ENCODE measurements at regions not wholly inside any gene's neighbourhood (a gene's known extent, or its start where the extent isn't known, plus 50 kb on each side); places are given as distances from the start of the nearest gene placed in this dataset.

- DNase-seq (ENCODE audit: low read depth in 2 of 2) = no peak
Measured at GRCh38 chr10:130401860-130402765, 265.9 kb downstream of the GLRX3 start.

GRCh38 chr10:130403153-130404075 is 267.2 kb downstream of the GLRX3 start:
- no peak for DNase-seq (ENCODE audit: low read depth in 2 of 2)

GRCh38 chr10:130404476-130405055 is 268.4 kb downstream of the GLRX3 start:
- DNase-seq (ENCODE audit: low read depth in 2 of 2) = no peak

DNA sequence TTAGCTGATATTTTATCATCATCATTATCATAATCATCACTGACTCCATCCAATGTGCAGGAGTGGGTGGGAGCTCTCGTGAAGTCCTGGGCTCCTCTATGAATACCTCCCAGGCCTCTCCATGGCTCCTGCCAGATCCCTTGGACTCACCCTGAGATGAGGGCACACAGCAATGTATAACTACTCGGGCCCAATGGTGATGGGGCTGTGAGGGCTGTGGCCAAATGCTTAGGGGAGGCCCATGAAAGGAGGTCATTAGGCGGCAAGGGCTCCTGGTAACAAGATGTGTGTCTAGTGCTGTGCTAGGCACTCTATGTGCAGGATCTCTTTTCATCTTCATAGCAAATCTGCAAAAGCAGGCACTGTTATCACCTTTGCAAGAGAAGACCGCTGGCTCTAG is 270.9 kb downstream of the GLRX3 start:
- no peak for DNase-seq (ENCODE audit: low read depth in 2 of 2)

GRCh38 chr10:130409331-130409730 is 273.1 kb downstream of the GLRX3 start:
- DNase-seq (ENCODE audit: low read depth in 2 of 2) = no peak

DNA sequence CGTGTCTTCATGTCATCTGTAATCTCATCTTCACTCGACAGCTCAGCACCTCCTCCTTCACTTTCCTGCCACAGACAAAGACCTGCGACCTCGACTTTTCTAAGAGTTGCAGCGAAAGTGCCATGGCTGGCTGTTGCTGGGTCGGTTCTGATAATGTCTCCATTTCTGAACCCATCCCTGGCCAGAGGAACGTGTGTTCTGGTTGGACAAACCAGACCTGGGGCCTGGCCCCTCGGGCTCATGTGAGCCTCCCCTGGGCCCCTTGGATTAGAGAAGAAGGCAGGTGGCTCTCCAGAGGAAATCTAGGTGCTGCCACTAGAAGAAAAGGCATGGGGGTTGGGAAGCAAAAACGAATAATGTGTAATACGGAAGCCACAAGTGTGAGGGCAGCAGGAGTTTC is 273.7 kb downstream of the GLRX3 start:
- DNase-seq (ENCODE audit: low read depth in 2 of 2) = no peak

DNA sequence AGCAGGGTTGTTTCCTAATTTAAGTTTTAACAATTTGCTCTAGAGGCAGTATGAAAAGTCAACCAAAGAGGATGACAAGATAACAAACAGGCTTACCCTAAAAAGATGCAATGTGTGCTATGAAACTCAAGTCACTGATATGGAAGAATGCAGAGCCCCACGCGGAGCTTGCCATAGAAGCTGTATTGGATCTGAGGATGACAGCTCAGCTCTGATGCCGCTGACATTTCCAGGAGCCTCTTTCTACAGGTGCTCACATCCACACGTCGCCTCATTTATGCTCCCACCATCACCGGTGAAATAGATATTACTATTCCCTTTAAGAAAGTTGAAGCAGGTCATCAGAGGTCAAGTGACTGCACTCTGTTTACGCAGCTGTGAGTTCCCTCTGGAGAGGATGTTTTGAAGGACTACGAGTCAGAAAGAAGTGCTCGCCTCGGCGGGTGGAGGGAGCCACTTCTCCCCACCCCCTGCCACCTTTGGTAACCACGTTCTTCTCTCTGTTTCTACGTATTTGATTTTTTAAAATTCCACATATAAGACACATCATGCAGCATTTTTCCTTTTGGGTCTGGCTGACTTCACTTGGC is 275.4 kb downstream of the GLRX3 start:
- DNase-seq (ENCODE audit: low read depth in 2 of 2) = no peak

DNA sequence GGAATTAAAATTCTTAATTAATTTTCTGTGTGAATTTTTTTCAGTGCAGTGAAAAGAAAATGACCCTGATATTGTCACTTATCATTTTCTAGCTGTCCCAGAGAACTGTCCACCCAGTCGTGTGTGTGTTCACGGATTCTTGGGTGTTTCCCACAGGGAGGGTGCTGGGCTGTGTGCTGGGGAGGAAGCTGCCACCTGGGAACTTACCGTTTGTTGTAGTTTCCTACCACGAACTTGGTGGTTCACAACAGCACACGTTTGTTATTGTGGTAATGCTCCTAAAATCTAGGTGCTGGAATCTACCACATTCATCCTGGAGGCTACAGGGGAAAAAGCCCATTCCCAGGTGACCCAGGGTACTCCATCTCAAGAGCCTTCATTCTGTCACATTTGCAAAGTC is 276.1 kb downstream of the GLRX3 start:
- DNase-seq (ENCODE audit: low read depth in 2 of 2) = no peak

GRCh38 chr10:130416334-130417150 is 280.4 kb downstream of the GLRX3 start:
- no peak for DNase-seq (ENCODE audit: low read depth in 2 of 2)

GRCh38 chr10:130418731-130419130 is 282.5 kb downstream of the GLRX3 start:
- no peak for DNase-seq (ENCODE audit: low read depth in 2 of 2)

DNA sequence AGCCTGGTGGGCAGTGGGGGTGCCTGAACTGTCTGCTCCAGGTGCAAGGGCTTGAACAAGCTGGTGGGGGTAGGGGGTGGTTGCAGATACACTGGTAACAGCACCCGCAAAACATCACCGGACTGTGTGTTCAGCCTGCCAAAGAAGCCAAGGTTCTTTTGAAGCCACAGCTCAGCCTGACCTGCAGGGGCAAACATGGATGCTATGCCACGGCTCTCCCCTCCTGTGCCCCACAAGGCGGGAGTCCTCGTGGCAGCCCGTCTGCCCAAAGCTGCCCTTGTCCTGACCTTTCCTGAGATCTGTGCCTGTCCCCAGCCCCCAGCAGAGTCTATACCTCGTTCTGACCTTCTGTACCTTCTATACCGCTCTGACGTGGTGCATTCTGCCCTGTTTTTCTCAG is 285.7 kb downstream of the GLRX3 start:
- DNase-seq (ENCODE audit: low read depth in 2 of 2) = no peak

DNA sequence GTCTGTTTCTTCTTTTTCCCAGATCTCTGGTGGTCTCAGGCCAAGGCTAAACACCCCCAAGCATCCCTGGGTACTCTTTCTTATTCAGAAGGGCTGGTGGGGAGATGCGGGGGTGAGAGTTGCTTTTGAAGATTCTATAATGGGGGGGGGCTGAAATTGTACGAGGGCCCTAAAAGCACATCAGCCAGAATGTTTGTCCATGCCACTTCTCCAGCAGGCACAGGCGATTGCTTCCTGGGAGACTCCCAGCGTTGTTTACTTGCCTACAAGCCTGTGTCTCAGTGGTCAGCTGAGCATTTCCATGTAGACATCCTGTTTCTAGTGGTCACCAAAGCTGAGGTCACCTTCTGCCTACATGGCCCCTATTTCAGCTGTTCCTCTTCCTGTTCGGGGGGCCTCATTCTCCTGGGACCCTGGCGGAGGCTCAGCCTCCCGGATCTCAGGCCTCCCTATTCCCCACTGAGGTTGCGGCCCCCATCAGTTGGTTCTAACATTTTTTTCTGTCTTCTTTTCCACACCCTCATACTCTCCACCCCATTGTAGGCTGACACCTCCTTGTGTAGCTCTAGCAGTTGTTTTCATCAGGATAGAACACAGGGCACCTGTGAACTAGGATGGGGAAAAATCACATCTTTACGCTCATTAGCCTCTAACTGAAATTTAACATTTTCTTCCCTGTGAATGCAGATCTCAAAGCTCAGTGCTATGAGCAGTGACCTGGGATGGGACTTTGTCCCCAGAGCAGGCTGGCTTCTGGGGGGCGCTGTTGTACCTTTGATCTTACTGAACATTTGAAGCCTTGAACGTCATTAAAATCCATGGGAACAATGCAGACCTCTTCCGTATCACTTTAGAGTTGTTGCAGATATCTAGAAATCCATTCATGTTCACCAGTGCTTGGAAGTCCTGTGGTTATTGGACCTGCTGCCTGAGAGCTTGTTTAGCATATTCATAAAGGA is 286.5 kb downstream of the GLRX3 start:
- no peak for DNase-seq (ENCODE audit: low read depth in 2 of 2)

DNA sequence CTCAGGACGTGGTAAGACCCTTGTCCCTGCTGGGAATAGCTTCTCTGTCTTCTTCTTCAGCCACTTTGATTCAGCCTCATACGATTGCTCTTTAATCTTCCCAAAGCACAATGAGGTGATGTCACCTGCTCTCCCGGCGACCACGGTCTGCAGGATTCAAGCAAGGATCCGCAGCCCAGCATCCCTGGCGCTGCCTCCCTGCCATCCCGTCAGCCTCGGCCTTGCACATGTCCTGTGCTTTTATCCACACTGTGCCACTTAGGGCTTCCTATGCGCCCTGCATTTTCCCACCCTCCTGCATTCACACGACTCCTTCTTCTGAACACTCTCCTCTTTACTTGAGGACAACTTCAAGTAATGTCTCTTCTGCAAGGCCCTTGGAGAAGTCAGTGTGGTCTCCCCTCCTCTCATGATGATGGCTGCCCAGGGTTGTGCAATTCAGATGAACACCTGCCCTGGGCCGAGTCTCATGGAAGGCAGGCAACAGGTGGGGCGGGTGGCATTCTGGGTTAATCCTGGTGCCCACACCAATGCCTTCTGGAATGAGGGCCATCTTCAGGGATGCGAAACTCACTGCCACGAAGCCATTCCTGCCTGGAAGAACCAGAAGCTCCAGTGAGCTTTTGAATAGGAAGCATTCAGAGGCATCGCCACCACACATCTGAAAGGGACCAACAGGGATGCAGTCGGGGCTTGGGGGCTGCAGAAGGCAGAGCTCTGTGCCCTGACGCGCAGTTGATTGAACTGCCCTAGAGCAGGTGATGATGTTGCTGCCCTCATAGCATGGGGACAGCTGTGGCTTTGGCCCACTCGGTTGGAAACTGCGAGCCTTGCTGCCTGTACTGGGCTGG is 287.5 kb downstream of the GLRX3 start:
- DNase-seq (ENCODE audit: low read depth in 2 of 2) = no peak

GRCh38 chr10:130424418-130424817 is 288.2 kb downstream of the GLRX3 start:
- DNase-seq (ENCODE audit: low read depth in 2 of 2) = no peak

GRCh38 chr10:130425169-130425568 is 289.0 kb downstream of the GLRX3 start:
- DNase-seq (ENCODE audit: low read depth in 2 of 2) = no peak

DNA sequence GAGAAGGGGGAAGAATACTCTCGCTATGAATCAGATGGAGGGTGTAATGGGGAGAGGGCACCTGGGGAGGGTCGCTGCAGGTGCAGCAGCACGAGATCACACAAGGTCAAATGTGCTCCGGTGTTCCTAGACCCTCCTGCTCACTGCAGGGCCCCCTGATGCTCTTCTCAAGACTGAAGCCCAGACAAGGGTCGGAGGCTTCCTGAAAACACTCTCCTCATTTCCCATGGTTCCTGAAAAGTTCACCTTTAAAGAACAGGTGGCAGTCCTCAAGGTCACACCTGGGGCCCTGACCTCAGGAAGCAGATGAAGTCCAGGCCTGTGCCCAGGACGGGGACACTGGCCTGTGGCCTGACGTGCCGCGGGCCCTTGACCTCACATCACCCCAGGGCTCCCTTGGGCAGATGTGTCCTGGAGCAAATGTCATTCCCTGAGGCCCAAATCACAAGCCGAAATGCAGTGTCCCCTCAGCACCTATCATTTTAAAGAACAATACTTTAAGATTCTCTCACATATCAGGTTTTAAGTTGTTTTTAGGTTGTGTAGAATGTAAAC is 289.8 kb downstream of the GLRX3 start:
- no peak for DNase-seq (ENCODE audit: low read depth in 2 of 2)

- DNase-seq (ENCODE audit: low read depth in 2 of 2) = no peak
Measured at GRCh38 chr10:130427216-130427722, 291.1 kb downstream of the GLRX3 start.

- DNase-seq (ENCODE audit: low read depth in 2 of 2) = no peak
Measured at GRCh38 chr10:130428936-130429335, 292.7 kb downstream of the GLRX3 start.
